ENCODE measurements at regions not wholly inside any gene's neighbourhood (a gene's known extent, or its start where the extent isn't known, plus 50 kb on each side); places are given as distances from the start of the nearest gene placed in this dataset.

DNA sequence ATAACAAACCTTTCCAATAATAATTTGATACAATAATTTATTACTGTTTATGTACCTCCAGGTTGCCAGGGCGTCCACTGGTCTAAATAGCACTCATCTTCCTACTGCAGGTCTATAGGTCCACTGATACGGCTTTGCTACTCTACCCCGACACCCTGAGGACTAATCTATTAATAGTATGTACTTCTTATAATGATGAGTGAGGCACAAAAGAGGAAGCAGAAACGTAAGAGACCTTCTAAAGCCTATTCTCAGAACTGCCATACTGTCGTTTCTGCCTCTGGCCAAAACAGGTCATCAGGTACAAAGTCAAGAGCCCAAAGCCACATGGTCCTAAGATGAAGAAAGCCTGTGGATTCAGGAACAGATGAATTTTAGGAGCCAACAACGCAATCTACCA is 163.2 kb upstream of the GRM7 start:
- TF ChIP-seq, protein P1, sequence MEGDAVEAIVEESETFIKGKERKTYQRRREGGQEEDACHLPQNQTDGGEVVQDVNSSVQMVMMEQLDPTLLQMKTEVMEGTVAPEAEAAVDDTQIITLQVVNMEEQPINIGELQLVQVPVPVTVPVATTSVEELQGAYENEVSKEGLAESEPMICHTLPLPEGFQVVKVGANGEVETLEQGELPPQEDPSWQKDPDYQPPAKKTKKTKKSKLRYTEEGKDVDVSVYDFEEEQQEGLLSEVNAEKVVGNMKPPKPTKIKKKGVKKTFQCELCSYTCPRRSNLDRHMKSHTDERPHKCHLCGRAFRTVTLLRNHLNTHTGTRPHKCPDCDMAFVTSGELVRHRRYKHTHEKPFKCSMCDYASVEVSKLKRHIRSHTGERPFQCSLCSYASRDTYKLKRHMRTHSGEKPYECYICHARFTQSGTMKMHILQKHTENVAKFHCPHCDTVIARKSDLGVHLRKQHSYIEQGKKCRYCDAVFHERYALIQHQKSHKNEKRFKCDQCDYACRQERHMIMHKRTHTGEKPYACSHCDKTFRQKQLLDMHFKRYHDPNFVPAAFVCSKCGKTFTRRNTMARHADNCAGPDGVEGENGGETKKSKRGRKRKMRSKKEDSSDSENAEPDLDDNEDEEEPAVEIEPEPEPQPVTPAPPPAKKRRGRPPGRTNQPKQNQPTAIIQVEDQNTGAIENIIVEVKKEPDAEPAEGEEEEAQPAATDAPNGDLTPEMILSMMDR (IDR thresholded peaks at IDR 0.05), result no peak
- no peak for TF ChIP-seq POLR2A (IDR thresholded peaks at IDR 0.05)
- TF ChIP-seq EP300 (IDR thresholded peaks at IDR 0.05), result no peak

All from stomach (tissue), 4 donors.